MM.1S (cell line): ENCODE measurements at regions not wholly inside any gene's neighbourhood (a gene's known extent, or its start where the extent isn't known, plus 50 kb on each side); places are given as distances from the start of the nearest gene placed in this dataset.

ENCODE experiments used
- DNase-seq: peaks from one replicate; pipeline ENCODE4 v3.0.0-alpha.2; 2015
- H2AFZ ChIP-seq: fragments of 300-600 bp; sonication (generic); 2 replicates; pipeline ENCODE4 v1.6.0; 2016; ENCODE audit warnings: antibody characterized with exemption, low read length
- H3F3A ChIP-seq: fragments of 300-600 bp; sonication (generic); 2 replicates; pipeline ENCODE4 v1.6.1; 2016; ENCODE audit warnings: mild to moderate bottlenecking, antibody characterized with exemption, low read length, moderate library complexity, mixed read lengths; ENCODE audit not compliant: insufficient read depth
- H3K27ac ChIP-seq: fragments of 300-600 bp; sonication (generic); 2 replicates; pipeline ENCODE4 v1.5.1; 2016; ENCODE audit warnings: mild to moderate bottlenecking, low read length
- H3K27me3 ChIP-seq: fragments of 300-600 bp; sonication (generic); replicated peaks from 2 replicates; pipeline ENCODE4 v1.6.0; 2016; ENCODE audit warnings: low read length; ENCODE audit not compliant: insufficient read depth
- H3K36me3 ChIP-seq: fragments of 300-600 bp; sonication (generic); replicated peaks from 2 replicates; pipeline ENCODE4 v1.6.1; 2016; ENCODE audit warnings: mild to moderate bottlenecking, low read length, mixed read lengths; ENCODE audit not compliant: insufficient read depth
- H3K4me1 ChIP-seq: fragments of 300-600 bp; sonication (generic); 2 replicates; pipeline ENCODE4 v1.6.1; 2016; ENCODE audit warnings: low read length, mixed read lengths
- H3K4me2 ChIP-seq: fragments of 300-600 bp; sonication (generic); 2 replicates; pipeline ENCODE4 v1.6.0; 2016; ENCODE audit warnings: low read depth, low read length
- H3K4me3 ChIP-seq: fragments of 300-600 bp; sonication (generic); 2 replicates; pipeline ENCODE4 v1.5.1; 2016; ENCODE audit warnings: low read length, mixed read lengths
- H3K79me2 ChIP-seq: fragments of 300-600 bp; sonication (generic); 2 replicates; pipeline ENCODE4 v1.6.1; 2016; ENCODE audit warnings: mixed run types, low read length, mixed read lengths
- H3K9ac ChIP-seq: fragments of 300-600 bp; sonication (generic); 2 replicates; pipeline ENCODE4 v1.6.1; 2016; ENCODE audit warnings: low read length, mixed read lengths
- H3K9me2 ChIP-seq: fragments of 300-600 bp; sonication (generic); replicated peaks from 2 replicates; pipeline ENCODE4 v1.6.1; 2016; ENCODE audit warnings: mild to moderate bottlenecking, low read length, mixed read lengths; ENCODE audit not compliant: insufficient read depth
- H3K9me3 ChIP-seq: fragments of 300-600 bp; sonication (generic); replicated peaks from 2 replicates; pipeline ENCODE4 v1.6.1; 2016; ENCODE audit warnings: mild to moderate bottlenecking, low read length, mixed read lengths; ENCODE audit not compliant: insufficient read depth
- H4K20me1 ChIP-seq: fragments of 300-600 bp; sonication (generic); 2 replicates; pipeline ENCODE4 v1.6.1; 2016; ENCODE audit warnings: mild to moderate bottlenecking, low read length, moderate library complexity, mixed read lengths; ENCODE audit not compliant: insufficient read depth
- EZH2 ChIP-seq: fragments of 300-600 bp; sonication (generic); optimal IDR thresholded peaks from 2 replicates; pipeline ENCODE3; 2017; ENCODE audit warnings: low read depth, mild to moderate bottlenecking, antibody characterized with exemption, low read length, mixed read lengths
- EZH2phosphoT487 ChIP-seq: fragments of 300-600 bp; sonication (generic); IDR thresholded peaks from 2 replicates; pipeline ENCODE4 v1.6.1; 2018; ENCODE audit warnings: antibody characterized with exemption, low read length
- TF ChIP-seq, protein P1 (sequence below): fragments of 300-600 bp; sonication (generic); IDR thresholded peaks from 2 replicates; pipeline ENCODE4 v1.5.1; 2016; ENCODE audit warnings: antibody characterized with exemption, low read length, mixed read lengths

DNA sequence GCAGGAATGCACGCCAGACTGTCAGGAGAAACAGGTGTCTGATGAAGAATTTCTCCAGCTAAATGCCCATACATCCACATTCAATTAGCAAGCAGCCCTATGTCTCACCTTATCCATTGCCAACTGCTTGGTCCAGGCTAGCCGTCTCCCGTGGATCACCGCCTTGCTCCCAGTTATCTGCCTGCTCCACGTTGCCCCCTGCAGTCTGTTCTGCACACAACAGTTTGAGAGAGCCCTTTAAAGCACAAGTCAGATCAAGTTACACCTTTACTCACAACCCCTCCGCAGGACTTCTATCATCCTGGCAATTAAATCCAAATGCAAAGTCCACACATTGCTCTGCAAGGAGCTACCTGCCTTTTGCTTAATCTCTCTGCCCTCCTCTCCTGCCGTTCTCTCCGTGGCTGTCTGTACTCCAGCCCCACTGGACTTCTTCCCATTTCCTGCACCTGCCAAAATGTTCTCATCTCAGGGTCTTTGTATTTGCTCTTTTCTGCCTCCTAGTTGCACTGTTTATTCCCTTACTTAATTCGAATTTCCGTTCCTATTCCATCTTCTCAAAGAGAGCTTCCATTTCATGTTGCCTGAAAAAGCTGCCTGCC is 185.3 kb upstream of the LARGE1 start:
- H3K36me3 ChIP-seq = no peaks in the 10 kb centered on the region
- no peaks in the 10 kb centered on the region for H3K9me2 ChIP-seq
- TF ChIP-seq EZH2 = no peak
- TF ChIP-seq EZH2phosphoT487 = no peak
- TF ChIP-seq, protein P1, sequence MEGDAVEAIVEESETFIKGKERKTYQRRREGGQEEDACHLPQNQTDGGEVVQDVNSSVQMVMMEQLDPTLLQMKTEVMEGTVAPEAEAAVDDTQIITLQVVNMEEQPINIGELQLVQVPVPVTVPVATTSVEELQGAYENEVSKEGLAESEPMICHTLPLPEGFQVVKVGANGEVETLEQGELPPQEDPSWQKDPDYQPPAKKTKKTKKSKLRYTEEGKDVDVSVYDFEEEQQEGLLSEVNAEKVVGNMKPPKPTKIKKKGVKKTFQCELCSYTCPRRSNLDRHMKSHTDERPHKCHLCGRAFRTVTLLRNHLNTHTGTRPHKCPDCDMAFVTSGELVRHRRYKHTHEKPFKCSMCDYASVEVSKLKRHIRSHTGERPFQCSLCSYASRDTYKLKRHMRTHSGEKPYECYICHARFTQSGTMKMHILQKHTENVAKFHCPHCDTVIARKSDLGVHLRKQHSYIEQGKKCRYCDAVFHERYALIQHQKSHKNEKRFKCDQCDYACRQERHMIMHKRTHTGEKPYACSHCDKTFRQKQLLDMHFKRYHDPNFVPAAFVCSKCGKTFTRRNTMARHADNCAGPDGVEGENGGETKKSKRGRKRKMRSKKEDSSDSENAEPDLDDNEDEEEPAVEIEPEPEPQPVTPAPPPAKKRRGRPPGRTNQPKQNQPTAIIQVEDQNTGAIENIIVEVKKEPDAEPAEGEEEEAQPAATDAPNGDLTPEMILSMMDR = peak; percentile 70
- H4K20me1 ChIP-seq = no peaks in the 10 kb centered on the region
- no peak overlapping the region for H3K4me3 ChIP-seq
- H3K9ac ChIP-seq = no peak overlapping the region
- H3K27ac ChIP-seq = no peak overlapping the region
- H3K4me1 ChIP-seq = no peaks in the 10 kb centered on the region
- H3K27me3 ChIP-seq = no peaks in the 10 kb centered on the region
- no peaks in the 10 kb centered on the region for H3F3A ChIP-seq
- H2AFZ ChIP-seq = no peak overlapping the region
- peak; percentile 16 for DNase-seq
- H3K4me2 ChIP-seq = no peak overlapping the region
- H3K9me3 ChIP-seq = no peaks in the 10 kb centered on the region
- H3K79me2 ChIP-seq = no peaks in the 10 kb centered on the region

DNA sequence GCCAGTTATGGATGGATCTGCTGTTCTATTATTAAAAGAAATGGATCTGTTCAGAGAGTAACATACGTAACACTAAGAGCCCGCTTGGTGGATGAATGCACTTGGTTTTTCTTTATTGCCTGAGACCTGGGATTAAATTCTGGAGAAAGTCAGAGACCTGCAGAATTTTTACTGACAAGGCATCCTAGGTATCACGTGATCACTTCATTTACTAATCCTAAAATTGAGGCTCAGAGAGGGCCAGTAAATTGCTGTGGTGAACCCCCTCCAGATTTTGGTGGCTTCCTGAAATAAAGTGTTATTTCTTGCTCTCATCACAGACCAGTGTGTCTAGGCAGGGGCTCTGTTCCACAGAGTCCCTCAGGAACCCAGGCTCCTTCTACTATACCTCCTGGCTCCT is 187.9 kb upstream of the LARGE1 start:
- TF ChIP-seq EZH2phosphoT487 (no peak), EZH2 (no peak)
- TF ChIP-seq, protein P1 = no peak
- H3K36me3 ChIP-seq = no peaks in the 10 kb centered on the region
- no peaks in the 10 kb centered on the region for H3K79me2 ChIP-seq
- H4K20me1 ChIP-seq = no peaks in the 10 kb centered on the region
- no peaks in the 10 kb centered on the region for H3F3A ChIP-seq
- no peaks in the 10 kb centered on the region for H3K9me2 ChIP-seq
- no peak overlapping the region for H3K9ac ChIP-seq
- no peaks in the 10 kb centered on the region for H3K9me3 ChIP-seq
- no peak overlapping the region for H3K27ac ChIP-seq
- H3K4me3 ChIP-seq = no peak overlapping the region
- no peak overlapping the region for H2AFZ ChIP-seq
- H3K4me2 ChIP-seq = no peak overlapping the region
- no peaks in the 10 kb centered on the region for H3K4me1 ChIP-seq
- H3K27me3 ChIP-seq = no peaks in the 10 kb centered on the region
- no peak for DNase-seq

DNA sequence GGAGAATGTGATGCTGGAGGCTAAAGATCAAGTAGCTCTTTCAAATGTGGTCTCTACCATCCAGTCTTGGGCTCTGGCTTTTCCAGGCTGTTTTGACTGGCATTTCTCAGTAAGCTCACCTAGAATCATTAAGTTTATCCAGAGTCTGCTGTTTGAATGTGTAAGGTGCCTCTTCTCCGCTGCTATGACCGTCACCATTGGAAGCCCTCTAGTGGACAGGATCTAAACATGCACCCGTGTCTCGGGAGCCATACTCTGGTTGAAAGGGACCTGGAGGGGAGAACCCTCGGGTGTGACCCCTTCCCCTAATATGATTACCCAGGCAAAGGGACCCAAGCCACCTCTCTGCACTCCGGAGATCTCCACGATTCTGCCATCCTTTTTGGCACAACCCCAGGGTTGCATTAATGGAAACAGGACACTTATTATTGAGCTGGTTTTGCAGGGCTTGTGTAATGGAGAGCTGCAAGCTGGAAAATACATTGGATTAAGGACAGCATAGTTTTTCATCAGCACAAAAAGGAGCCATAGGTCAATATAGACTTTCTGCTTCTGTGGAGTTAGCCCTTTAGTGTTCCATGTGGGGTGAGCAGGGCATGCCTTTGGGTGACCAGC is 191.0 kb upstream of the LARGE1 start:
- Histone ChIP-seq H3F3A (no peaks in the 10 kb centered on the region), H4K20me1 (no peaks in the 10 kb centered on the region), H3K4me1 (no peaks in the 10 kb centered on the region), H3K9me2 (no peaks in the 10 kb centered on the region), H3K36me3 (no peaks in the 10 kb centered on the region), H3K27me3 (no peaks in the 10 kb centered on the region), H3K4me2 (no peak overlapping the region), H3K4me3 (no peak overlapping the region), H2AFZ (no peak overlapping the region), H3K79me2 (no peaks in the 10 kb centered on the region), H3K9ac (no peak overlapping the region), H3K27ac (no peak overlapping the region), H3K9me3 (no peaks in the 10 kb centered on the region)
- DNase-seq = peak; percentile 35
- TF ChIP-seq, protein P1 = peak; percentile 82
- no peak for TF ChIP-seq EZH2
